ENCODE measurements at regions not wholly inside any gene's neighbourhood (a gene's known extent, or its start where the extent isn't known, plus 50 kb on each side); places are given as distances from the start of the nearest gene placed in this dataset.

DNA sequence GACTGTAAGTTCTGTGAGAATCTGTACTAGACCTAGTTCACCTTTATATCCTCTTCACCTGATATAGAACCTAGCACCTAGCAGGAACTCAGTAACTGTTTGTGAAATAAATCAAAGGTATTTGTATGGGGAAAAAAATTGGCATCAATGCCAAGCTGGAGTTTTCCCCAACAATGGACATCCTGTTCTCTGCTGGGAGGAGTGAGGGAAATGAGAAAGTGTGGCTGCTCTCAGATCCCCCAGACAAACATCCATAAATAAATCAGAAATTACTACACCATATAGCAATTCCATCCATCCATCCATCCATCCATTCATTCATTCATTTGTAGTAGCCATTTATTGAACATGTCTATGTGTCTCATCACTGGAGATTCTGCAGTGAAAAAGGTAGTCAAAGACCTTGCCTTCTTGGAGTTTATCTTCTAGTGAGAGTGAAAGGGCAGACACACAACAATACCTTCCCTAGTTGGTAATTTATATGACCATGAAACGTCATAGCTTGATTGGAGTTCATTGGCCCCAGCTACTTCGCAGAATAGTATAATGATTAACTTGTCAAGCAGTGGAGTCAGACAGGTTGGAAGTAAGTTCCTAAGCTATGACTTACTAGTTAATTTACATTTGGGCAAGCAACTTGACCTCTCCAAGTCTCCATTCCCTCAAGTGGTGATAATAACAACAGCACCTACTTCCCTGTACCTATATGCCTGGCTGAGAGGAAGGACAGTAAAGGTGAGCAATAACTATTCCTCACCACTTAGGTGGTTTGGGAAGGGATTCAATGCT lies 98.7 kb upstream of the KIT start:
- TF ChIP-seq POLR2A (IDR thresholded peaks at IDR 0.05) = no peak
- TF ChIP-seq EP300 (IDR thresholded peaks at IDR 0.05) = no peak
- TF ChIP-seq, protein P1, sequence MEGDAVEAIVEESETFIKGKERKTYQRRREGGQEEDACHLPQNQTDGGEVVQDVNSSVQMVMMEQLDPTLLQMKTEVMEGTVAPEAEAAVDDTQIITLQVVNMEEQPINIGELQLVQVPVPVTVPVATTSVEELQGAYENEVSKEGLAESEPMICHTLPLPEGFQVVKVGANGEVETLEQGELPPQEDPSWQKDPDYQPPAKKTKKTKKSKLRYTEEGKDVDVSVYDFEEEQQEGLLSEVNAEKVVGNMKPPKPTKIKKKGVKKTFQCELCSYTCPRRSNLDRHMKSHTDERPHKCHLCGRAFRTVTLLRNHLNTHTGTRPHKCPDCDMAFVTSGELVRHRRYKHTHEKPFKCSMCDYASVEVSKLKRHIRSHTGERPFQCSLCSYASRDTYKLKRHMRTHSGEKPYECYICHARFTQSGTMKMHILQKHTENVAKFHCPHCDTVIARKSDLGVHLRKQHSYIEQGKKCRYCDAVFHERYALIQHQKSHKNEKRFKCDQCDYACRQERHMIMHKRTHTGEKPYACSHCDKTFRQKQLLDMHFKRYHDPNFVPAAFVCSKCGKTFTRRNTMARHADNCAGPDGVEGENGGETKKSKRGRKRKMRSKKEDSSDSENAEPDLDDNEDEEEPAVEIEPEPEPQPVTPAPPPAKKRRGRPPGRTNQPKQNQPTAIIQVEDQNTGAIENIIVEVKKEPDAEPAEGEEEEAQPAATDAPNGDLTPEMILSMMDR (IDR thresholded peaks at IDR 0.05) = no peak

Data from tibial nerve (tissue), 4 donors.